Right cardiac atrium (tissue), 5 donors: ENCODE measurements at regions not wholly inside any gene's neighbourhood (a gene's known extent, or its start where the extent isn't known, plus 50 kb on each side); places are given as distances from the start of the nearest gene placed in this dataset.

ENCODE experiments used
- ATAC-seq, 2 donors: fragments of 200-7000 bp; cut with Tn5 transposase; one replicate each; pipeline versions ENCODE4 v1.8.0 to v1.9.1; 2020; ENCODE audit warnings: moderate library complexity in 2 of 2, mild to moderate bottlenecking in 1 of 2
- DNase-seq, 3 donors: peaks; one replicate each; pipeline ENCODE4 v3.0.0-alpha.2; 2020
- H3K27ac ChIP-seq: one replicate; pipeline ENCODE4 v1.5.1; 2013; ENCODE audit warnings: mild to moderate bottlenecking, low read length, control low read depth, moderate library complexity
- H3K27me3 ChIP-seq: one replicate; pipeline ENCODE4 v1.6.1; 2013; ENCODE audit not compliant: control insufficient read depth, insufficient read depth
- H3K4me1 ChIP-seq: one replicate; pipeline ENCODE4 v1.6.1; 2013; ENCODE audit warnings: low read length; ENCODE audit not compliant: control insufficient read depth, insufficient read depth
- H3K4me3 ChIP-seq: one replicate; pipeline ENCODE4 v1.5.1; 2013; ENCODE audit warnings: low read length, control low read depth
- H3K9me3 ChIP-seq: one replicate; pipeline ENCODE4 v1.6.1; 2013; ENCODE audit warnings: low read length; ENCODE audit not compliant: control insufficient read depth
- WGBS: extraction: QIAGEN DNeasy Blood & Tissue Kit; methylation state at CpG from one replicate; pipeline ENCODE4 v1.1.7; 2013; 5-methylcytosine and 5-hydroxymethylcytosine counted together
- intact Hi-C, 4 donors: fragments of 100-400 bp; cut with DNase I; formaldehyde crosslinking; loops; one replicate each; pipeline versions ENCODE4 v1.11.0 to v1.14.0; 2022 to 2023
- donor health status: healthy with polysubstance abuse.
- donor health status: DM: no; HTN: yes; CAD: no.
- donor health status: DM: no; HTN: no; CAD: no.
- donor health status: DM: no; HTN: yes; CAD: no; lungs with severe emphysema.
- donor health status: DM: yes; HTN: yes; CAD: no.

GRCh38 chr5:38775218-38775840, 70.5 kb upstream of the OSMR start:
- Histone ChIP-seq H3K9me3 (no peaks in the 10 kb centered on the region), H3K4me3 (no peak overlapping the region), H3K27ac (no peak overlapping the region), H3K27me3 (no peaks in the 10 kb centered on the region), H3K4me1 (no peaks in the 10 kb centered on the region)
- ATAC-seq (no peak), DNase-seq (no peak)
- WGBS: 87% methylated on average over 5 of the region's 5 CpGs
- intact Hi-C loops: no loop called here

DNA sequence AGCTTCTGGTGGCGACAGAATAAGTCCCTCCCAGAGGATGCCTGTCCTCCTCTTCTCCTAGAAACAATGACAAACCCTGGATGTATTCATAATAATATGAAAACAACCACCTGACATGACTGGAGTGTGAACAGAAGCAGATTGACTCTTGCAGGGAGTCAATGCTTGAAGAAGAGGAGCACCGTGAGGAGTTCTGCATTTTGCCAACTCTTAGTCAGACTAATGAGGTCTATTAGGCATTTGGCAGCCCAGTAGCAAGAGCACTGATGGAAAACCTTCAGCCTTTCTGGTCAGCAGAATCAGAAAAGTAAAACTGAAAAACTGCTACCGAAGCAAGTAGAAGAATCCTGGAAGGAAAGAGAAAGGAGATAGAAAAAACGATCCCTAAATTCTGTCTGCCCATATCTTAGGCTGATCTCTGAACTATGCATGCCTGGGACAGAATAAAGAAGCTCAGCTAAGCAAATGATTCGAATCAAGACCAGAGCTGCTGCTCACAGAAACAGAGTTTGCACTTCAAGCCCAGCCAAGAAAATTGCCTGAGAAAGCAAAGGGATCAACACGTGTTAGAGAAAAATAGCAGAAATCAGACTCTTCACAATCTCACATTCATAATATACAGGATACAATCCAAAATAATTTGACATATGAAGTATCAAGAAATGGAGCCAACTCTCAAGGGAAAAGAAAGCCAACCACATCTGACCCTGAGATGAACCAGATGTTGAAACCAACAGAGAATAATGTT, 69.5 kb upstream of the OSMR start:
- no peaks in the 10 kb centered on the region for H3K27me3 ChIP-seq
- ATAC-seq (peak in 1 of 2 donors; percentile 9), DNase-seq (no peak)
- no peaks in the 10 kb centered on the region for H3K4me1 ChIP-seq
- H3K4me3 ChIP-seq: no peak overlapping the region
- WGBS: 55% methylated on average over 6 of the region's 6 CpGs
- H3K27ac ChIP-seq: no peak overlapping the region
- intact Hi-C loops: no loop called here
- no peaks in the 10 kb centered on the region for H3K9me3 ChIP-seq

DNA sequence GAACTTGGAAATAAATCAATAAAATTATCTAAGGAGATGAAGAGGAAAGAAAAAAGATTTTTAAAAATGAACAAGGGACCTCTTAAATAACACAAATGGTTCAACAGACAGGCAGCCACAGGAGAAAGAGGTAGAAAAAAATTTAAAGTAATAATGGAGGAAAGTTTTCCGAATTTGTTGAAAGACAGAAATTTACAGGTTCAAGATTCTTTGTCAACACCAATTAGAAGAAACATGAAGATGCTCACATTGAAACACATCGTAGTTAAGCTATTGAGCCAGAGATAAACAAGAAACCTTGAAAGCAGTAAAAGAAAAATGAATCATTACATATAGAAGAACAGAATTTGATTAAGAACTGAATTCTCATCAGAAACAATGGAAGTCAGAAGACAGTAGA, 68.7 kb upstream of the OSMR start:
- no peak for DNase-seq
- WGBS: 34% methylated on average over 2 of the region's 2 CpGs
- H3K4me1 ChIP-seq: no peaks in the 10 kb centered on the region

GRCh38 chr5:38780316-38780715, 65.5 kb upstream of the OSMR start:
- ATAC-seq (no peak), DNase-seq (no peak)
- peaks cover 4% of the 10 kb centered on the region for H3K9me3 ChIP-seq
- H3K4me1 ChIP-seq: peaks cover 9% of the 10 kb centered on the region
- no peak overlapping the region for H3K4me3 ChIP-seq
- H3K27me3 ChIP-seq: no peaks in the 10 kb centered on the region
- intact Hi-C loops: no loop called here
- no peak overlapping the region for H3K27ac ChIP-seq

More for the DNA sequence above, 68.7 kb upstream of the OSMR start:
- no peak for ATAC-seq
- no peaks in the 10 kb centered on the region for H3K9me3 ChIP-seq
- intact Hi-C loops: no loop called here
- H3K27ac ChIP-seq: no peak overlapping the region
- H3K4me3 ChIP-seq: no peak overlapping the region
- H3K27me3 ChIP-seq: no peaks in the 10 kb centered on the region

DNA sequence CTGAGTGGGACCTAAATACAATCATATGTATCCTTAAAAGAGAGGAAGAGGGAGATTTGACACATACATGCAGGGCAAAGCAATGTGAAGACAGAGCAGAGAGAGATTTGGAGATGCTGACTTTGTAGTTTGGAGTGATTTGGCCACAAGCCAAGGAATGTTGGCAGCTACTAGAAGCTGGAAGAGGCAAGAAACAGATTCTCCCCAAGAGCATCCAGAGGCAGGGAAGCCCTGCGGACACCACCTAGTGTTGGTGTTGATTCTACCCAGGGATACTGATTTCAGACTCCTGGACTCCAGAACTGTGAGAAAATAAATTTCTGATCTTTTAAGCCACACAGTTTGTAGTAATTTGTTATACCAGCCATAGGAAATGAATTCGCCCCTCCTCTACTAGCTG, 64.9 kb upstream of the OSMR start:
- Histone ChIP-seq H3K9me3 (peaks cover 4% of the 10 kb centered on the region), H3K27me3 (no peaks in the 10 kb centered on the region), H3K4me1 (peaks cover 9% of the 10 kb centered on the region), H3K27ac (no peak overlapping the region), H3K4me3 (no peak overlapping the region)
- ATAC-seq: peak; percentile 67 to 74
- WGBS: 50% methylated on average over 2 of the region's 2 CpGs
- intact Hi-C loops: no loop called here
- peak; percentile 70 to 84 (median 75) for DNase-seq

DNA sequence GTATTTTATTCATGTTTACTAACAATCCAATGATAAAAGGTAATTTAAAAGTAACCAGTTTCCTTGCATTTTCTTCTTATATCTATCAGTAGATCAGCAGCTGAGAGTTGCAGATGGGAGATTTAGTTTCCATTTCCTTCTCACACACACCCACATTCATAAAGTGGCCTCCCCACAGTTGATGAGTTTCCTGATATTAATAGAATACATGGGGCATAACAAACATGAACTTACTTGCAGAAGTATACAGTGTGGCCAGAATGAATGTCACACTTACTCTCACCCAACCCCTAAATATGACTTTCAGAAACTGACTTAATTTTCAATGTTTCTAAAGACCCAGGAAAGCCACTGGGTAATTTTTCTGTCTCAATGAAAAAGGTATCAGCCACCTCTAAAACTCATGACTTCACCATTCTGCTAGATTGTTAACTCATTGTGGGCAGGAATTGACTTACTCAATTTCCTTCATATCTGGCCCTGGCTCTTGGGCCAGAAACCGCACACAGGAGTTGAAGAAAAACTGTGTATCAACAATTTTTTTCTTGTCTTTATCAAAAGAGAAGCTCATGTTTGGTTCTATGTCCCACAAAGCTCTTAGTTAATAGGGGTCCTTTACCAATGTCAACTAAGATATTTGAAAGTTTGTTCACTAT, 63.5 kb upstream of the OSMR start:
- H3K27me3 ChIP-seq: no peaks in the 10 kb centered on the region
- DNase-seq: no peak
- intact Hi-C loops: no loop called here
- no peak for ATAC-seq
- H3K4me1 ChIP-seq: peaks cover 9% of the 10 kb centered on the region
- H3K27ac ChIP-seq: peak overlapping the region; percentile 42
- H3K4me3 ChIP-seq: no peak overlapping the region
- H3K9me3 ChIP-seq: peaks cover 4% of the 10 kb centered on the region
- 76% methylated on average over 1 of the region's 1 CpG for WGBS

DNA sequence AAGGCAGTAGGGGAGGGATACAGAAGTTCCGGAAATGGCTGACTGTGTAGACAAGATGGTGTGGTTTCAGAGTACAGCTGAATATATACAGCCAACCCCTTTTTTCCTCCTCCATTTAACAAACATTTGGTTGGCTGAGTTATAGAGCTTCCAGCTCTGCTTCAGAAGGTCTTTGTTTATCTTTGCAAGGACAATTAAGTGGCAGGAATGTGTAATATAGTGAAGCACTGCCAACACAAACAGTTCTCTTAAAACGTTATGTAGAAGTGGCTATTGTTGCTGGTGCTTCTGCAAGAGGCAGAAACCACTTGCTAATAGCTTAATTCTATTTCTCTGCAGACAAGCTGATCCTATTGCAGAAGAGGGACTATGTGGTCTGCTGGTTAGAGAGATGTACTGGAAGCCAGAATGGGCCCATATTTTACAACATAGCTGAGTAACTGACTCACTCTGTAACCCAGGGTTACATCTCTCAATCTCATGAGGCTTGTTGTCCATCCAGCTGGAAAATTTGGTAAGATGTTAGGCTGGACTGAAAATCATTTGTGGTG, 62.7 kb upstream of the OSMR start:
- H3K9me3 ChIP-seq: peaks cover 4% of the 10 kb centered on the region
- H3K4me1 ChIP-seq: peaks cover 9% of the 10 kb centered on the region
- DNase-seq (no peak), ATAC-seq (peak; percentile 92 to 94)
- H3K4me3 ChIP-seq: no peak overlapping the region
- H3K27me3 ChIP-seq: no peaks in the 10 kb centered on the region
- WGBS: 21% methylated on average over 2 of the region's 2 CpGs
- intact Hi-C loops: no loop called here
- peak overlapping the region; percentile 89 for H3K27ac ChIP-seq

DNA sequence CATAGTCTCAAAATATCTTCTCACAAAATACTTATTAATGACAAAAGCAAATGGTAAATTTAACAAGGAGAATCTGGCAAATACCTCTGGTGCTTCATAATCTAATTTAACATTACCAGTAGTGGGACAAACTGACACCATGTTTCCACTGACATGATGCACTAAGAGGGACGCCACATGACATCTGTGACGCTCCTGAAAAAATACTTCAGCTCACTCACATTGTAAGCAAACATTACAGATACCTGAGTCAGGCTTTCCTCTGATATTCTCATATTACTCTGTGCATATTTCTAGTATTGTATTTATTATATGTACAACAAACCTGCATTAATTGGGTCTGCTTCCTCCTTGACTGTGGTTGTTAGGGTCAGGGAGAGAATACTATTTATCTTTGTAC, 56.7 kb upstream of the OSMR start:
- DNase-seq (no peak), ATAC-seq (no peak)
- Histone ChIP-seq H3K9me3 (peaks cover 2% of the 10 kb centered on the region), H3K4me3 (no peak overlapping the region), H3K27ac (no peak overlapping the region), H3K4me1 (peaks cover 1% of the 10 kb centered on the region), H3K27me3 (no peaks in the 10 kb centered on the region)
- WGBS: 98% methylated on average over 2 of the region's 2 CpGs
- intact Hi-C loops: no loop called here

GRCh38 chr5:38789777-38790176, 56.0 kb upstream of the OSMR start:
- Histone ChIP-seq H3K4me1 (no peaks in the 10 kb centered on the region), H3K27ac (no peak overlapping the region), H3K27me3 (no peaks in the 10 kb centered on the region), H3K9me3 (no peaks in the 10 kb centered on the region), H3K4me3 (no peak overlapping the region)
- 96% methylated on average over 2 of the region's 2 CpGs for WGBS
- no peak for ATAC-seq
- DNase-seq: no peak
- intact Hi-C loops: no loop called here

- 89% methylated on average over 1 of the region's 1 CpG for WGBS
- no peak for DNase-seq
- H3K27me3 ChIP-seq: no peaks in the 10 kb centered on the region
- no peaks in the 10 kb centered on the region for H3K4me1 ChIP-seq
- no peak overlapping the region for H3K27ac ChIP-seq
- ATAC-seq: no peak
- H3K9me3 ChIP-seq: no peaks in the 10 kb centered on the region
- H3K4me3 ChIP-seq: no peak overlapping the region
- intact Hi-C loops: no loop called here
Measured at GRCh38 chr5:38790268-38790667, 55.5 kb upstream of the OSMR start.

GRCh38 chr5:38790891-38791290, 54.9 kb upstream of the OSMR start:
- intact Hi-C loops: no loop called here
- WGBS: 77% methylated on average over 2 of the region's 2 CpGs
- no peaks in the 10 kb centered on the region for H3K27me3 ChIP-seq
- no peak overlapping the region for H3K27ac ChIP-seq
- no peak for DNase-seq
- peaks cover under 1% of the 10 kb centered on the region for H3K4me1 ChIP-seq
- ATAC-seq: no peak
- no peaks in the 10 kb centered on the region for H3K9me3 ChIP-seq
- H3K4me3 ChIP-seq: no peak overlapping the region
